GM21786 (cell line): ENCODE measurements at regions not wholly inside any gene's neighbourhood (a gene's known extent, or its start where the extent isn't known, plus 50 kb on each side); places are given as distances from the start of the nearest gene placed in this dataset.
"Not testable (repeated sequence)": the region's sequence is repeated elsewhere in the genome, so short reads cannot be mapped to it uniquely, and the experiment has no call there.

Experiments used
- ATAC-seq: cut with Tn5 transposase; IDR thresholded peaks from one replicate; pipeline ENCODE4 v1.9.1; 2021; ENCODE audit not compliant: unreplicated experiment

- no peak for ATAC-seq
Measured at GRCh38 chr4:165813606-165814005, 59.4 kb upstream of the TLL1 start.

- ATAC-seq: no peak
Measured at GRCh38 chr4:165814256-165815020, 58.6 kb upstream of the TLL1 start.

- not testable (repeated sequence) for ATAC-seq
Measured at GRCh38 chr4:165819126-165819525, 53.9 kb upstream of the TLL1 start.
